Left forelimb (tissue), 1 donor: ENCODE measurements at regions not wholly inside any gene's neighbourhood (a gene's known extent, or its start where the extent isn't known, plus 50 kb on each side); places are given as distances from the start of the nearest gene placed in this dataset.

Source experiments
- DNase-seq: peaks from one replicate; pipeline ENCODE4 v3.0.0-alpha.2; 2018; ENCODE audit warnings: low spot score

DNA sequence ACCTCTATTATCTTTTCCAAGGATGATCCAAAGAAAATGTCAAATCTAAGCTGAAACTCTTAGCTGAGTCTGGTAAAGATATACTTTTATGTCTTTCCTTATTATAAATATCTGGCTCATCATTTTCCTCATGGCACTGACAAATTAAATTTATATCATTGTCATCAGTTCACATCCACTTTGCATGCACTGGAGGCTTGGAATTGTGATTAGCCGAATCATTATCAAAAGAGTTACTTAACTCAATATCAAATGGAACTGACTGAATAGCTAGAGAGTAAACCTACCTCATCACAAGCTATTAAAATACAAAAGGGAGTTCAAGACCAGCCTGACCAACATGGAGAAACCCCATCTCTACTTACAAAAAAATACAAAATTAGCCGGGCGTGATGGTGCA, 713.9 kb upstream of the MARCKS start:
- DNase-seq: no peak

DNA sequence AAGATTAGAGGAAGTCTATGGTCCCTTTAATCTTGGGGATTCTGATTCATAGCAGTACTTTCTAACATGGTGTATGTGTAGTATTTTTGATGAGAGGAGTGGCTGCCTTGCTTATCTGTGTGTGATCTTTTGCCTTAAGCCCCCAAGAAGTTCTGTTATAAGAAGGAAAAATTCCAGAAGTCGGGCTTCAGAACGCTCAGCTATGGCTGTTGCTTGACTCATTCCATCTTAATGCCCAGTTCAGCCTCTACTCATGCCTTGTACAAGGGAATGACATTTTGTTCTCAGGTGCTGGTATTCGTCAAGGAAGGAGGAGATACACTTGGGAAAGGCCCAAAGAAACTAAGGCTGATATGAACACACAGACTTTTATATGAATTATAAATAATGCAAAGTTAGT, 713.0 kb upstream of the MARCKS start:
- no peak for DNase-seq

DNA sequence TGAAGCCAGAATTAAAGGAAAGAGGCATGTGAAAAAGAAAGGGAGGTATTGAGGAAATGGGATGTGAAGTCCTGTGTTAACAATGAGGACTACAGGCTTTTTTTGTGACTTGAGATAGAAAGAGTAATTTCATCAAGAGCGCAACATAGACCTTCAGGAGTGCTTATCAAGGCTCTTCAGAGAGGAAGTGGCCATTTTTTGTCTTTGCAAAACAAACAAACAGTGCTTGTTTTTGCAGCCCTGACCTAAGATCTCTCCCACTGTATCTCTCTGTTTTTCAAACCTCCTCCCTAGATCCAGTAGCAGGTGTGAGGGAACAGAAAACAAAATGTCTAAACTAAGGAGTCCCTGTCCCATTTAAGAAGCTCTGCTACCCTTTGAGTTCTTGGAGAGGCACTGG, 710.3 kb upstream of the MARCKS start:
- DNase-seq: no peak

DNA sequence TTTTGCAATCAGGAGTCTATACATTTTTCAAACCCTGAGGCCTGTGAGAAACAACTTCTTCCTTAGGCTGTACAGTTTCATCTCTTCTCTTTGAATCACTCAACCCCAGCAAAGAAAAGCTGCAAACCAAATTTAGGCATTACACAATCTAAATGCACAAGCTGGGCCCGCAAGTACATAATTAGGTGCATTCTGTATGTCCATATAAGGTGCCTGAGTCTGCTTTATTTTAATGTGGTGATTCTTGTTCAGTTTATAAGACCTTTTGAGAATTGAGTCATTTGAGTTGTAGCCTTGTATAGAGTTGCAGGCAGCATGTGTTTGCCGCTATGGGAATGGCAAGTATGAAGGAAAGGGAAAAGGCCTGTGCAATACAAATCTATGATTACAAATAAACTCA, 709.6 kb upstream of the MARCKS start:
- DNase-seq: no peak

DNA sequence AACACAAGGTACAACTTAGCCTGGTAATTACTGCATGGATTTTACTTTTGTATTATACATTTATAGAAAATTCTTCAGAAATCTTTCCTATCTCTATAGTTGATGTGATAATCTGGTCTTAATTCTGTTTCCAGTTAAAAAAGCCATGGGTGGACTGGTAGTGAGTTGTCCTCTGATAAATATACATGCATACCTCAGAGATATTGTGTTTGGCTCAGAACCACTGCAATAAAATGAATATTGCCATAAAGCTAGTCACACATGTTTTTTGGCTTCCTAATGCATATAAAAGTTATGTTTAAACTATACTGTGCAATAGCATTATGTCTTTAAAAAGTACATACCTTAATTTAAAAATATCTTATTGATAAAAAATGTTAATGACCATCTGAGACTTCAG, 708.6 kb upstream of the MARCKS start:
- no peak for DNase-seq

DNA sequence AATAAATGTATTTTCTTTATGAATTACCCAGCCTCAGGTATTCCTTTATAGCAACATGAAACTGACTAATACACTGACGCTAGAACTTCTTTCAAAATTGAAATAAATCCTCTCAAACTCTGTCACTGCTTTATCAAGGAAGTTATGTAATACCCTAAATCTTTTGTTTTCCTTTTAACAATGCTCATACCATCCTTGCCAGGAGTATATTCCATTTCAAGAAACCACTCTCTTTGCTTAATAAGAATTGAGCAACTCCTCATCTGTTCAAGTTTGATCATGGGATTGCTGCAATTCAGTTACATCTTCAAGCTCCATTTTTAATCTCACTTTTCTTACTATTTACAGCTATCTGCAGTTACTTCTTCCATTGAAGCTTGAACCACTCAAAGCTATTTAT, 707.6 kb upstream of the MARCKS start:
- DNase-seq: no peak

DNA sequence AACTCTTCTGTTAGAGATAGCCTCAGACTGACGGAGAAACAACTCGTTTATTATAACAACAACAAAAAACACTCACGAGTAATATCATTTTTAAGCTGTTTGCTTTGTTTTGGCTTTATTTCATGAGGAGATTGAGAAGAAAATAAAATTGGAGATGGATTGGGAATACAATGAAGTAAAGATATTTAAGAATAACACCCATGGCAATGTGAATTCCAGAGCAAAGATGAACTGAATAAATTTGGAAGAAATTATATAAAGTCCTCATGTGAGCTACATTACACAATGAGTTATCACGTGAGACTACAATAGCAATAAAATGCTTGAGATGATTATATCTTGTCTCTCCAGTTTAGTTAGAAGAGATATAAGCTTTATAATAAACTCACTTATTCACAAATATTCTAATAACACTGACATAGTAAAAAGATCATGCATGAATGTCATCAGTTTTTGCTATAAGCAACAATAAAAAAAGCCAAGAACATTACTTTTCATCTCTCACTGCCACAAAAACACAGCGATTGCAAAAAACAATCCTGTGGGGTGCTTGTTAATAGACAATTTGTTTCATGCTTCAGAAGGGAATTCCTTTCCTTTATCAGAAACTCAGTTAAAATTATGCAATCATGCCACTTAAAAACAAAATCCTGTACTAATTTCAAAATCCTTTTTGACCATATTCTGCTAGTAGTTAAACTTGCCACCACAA, 696.7 kb upstream of the MARCKS start:
- no peak for DNase-seq

DNA sequence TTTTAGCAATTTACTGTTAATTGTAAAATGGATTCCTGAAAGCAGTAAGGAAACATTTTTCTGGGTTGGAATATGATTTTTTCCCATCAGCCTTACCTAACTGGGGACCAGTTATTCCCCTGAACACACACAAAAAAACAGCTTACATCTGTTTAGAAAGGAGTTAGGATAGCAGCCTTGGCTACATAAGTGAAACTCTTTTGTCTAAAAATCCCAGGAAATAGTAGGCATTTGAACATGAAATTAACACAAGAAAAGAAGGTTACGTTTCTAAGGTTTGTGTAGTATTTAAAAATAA, 696.2 kb upstream of the MARCKS start:
- no peak for DNase-seq

DNA sequence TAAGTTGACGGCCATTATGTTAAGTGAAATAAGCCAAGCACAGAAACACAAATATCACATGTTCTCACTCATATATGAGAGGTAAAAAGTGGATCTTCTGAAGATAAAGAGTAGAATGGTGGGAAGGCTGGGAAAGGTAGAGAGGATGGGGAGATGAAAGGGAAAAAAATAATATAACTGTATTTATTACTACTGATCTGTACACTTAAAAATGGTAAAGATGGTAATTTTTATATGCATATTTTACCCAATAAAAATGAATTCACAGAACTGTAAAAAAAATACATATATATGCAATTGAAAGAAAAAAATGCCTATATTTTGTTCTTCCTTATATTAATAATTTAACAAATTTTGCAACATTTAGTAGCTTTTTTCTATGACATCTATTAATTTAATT, 694.4 kb upstream of the MARCKS start:
- DNase-seq: no peak

DNA sequence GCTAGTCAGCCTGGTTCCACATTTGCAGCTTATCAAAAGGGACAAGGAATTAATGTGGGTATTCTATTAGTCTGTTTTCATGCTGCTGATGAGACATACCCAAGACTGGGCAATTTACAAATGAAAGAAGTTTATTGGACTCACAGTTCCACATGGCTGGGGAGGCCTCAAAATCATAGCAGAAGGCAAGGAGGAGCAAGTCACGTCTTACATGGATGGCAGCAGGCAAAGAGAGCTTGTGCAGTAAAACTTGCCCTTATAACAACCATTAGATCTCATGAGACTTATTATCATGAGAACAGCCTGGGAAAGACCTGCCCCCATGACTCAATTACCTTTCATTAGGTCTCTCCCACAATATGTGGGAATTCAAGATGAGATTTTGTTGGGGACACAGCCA, 689.1 kb upstream of the MARCKS start:
- no peak for DNase-seq

DNA sequence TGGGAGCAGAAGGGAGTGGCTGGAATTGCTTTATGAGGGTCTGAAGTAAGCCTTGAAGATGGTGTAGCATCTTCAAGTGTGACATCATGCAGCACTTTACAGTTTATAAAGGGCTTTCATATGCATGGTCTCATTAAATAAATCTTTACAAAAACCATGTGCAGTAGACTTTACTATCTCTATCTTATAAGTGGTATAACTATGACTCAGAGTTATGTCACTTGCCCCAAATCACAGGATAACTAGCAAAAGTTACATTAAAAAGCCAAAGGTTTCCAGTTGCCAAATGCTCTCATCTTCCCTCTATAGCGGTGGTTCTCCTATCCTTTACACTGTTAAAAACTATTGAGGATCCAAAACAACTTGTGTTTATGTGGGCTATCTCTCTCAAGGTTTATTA, 687.7 kb upstream of the MARCKS start:
- no peak for DNase-seq

DNA sequence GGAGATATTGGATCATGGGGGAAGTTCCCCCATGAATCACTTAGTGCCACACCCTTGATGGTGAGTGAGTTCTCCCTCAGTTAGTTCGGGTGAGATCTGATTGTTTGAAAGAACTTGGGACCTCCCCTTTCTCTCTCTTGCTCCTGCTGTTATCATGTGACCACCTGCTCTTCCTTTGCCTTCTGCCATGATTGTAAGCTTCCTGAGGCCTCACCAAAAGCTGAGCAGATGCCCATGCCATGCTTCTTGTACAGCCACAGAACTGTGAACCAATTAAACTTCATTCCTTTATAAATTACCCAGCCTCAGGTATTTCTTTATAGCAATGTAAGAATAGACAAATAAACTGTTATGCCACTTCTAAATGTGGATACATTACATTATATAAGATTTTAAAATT, 686.7 kb upstream of the MARCKS start:
- no peak for DNase-seq

DNA sequence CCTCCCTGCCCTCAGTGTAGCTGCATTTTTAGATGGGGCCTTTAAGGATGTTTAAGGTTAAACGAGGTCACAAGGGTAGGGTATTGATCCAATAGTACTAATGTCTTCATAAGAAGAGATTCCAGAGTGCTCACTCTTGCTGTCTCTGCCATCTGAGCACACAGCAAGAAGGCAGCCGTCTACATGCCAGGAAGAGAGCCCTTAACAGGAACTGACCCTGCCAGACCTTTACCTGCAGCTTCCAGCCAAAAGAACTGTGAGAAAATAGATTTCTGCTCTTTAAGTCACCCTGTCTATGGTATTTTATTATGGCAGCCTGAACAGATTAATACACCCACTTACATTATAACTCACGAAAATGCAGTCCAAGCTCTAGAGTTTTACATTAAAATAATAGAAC, 685.3 kb upstream of the MARCKS start:
- no peak for DNase-seq

DNA sequence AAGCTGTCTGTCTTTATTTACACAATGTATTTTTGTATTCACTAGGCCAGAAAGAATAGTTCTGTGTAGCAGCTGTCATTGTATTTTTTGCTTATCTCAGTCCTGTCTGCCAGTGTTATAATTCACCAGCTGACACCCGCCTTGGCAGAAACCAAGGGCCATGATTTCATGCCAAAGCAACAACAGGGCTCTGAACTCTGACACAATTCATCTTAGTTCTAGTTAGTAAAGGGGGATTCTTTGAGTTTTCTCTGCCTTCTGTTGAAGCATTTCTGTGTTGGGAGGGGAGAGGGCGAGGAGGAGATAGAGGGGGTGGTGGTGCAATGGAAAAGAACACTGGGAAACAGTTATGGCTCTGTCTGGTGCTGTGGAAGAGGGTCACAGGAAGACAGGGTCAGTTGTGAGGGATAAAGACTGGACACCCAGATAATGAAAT, 684.6 kb upstream of the MARCKS start:
- no peak for DNase-seq

DNA sequence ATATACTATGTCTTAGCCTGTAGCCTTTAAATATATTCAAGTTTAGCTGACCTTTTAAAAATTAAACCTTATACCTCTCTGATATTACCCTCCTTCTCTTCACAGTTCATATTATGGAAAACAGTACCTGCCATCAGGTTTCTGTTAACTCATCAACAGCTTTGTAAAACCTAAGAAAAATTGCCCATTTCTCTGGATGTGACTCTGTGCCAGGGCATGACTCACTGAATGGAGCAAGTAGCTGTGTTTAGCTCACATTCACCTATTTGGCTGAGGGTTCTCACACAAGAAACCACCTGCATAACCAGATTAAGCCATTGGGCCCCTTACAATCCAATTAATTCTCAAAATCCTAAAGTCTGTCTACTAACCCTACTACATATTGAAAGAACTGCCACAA, 678.8 kb upstream of the MARCKS start:
- no peak for DNase-seq

DNA sequence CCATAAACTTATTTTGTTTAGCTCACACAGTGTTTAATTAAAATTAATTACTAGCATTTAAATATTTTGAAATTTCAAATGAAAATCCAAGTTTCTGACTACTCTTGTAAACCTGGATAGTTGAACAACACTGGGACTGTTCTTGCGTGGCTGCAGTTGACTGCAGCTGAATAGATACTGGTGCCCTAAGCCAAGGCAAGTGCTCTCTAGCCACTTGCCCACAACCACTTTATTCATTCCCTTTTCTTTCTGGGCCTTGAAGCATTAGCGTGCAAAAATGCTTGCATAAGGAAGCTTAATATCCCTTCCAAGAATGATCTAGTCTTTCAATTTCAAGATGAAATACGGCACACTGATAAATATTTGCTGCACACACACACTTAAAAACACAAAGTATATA, 676.0 kb upstream of the MARCKS start:
- DNase-seq: no peak

DNA sequence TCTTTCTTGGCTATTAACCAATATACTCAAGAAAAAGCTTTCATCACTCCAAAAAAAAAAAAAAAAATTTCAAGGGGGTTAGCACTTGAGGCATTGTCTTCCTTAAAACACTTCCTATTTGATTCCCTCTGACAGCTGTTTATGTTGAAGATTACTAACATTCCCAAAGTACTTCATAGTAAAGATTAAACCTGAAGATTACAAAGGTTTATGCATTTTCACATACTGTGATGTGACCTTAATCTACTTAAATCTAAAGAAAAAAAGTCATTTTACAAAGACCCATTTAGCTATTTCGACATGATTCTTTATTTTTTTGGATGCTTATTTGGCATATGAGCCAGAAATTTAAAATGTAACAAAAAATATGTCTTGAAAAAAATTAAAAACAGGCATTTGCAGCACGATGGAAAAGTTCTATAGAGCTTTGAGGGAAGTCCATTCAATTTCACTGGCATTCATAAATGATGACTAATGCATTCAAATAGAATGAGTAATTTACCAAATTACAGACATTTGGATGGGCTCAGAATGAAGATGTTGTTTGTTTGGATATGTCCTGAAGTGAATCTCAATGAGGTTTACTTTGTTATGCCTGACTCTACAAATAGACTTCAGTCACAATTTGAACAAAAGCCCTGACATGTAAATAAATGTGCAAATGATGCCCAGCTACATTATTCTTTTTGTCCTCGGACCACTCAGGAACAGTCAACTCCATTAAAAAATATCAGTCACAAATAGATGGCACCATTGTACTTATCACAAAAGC, 674.6 kb upstream of the MARCKS start:
- DNase-seq: no peak

DNA sequence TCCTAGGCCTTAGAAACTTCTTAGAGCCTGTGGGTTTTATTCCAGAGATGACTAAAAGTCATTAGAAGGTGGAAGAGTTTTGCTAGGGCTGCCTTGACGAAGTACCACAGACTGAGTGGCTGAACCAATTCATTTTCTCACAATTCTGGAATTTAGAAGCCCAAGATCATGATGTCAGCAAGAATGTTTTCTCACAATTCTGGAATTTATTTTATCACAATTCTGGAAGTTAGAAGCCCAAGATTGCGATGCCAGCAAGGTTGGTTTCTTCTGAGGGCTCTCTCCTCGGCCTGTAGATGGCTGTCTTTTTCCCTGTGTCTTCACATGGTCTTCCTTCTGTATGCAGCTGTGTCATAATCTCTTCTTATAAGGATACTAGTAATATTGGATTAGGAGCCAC, 672.9 kb upstream of the MARCKS start:
- no peak for DNase-seq

DNA sequence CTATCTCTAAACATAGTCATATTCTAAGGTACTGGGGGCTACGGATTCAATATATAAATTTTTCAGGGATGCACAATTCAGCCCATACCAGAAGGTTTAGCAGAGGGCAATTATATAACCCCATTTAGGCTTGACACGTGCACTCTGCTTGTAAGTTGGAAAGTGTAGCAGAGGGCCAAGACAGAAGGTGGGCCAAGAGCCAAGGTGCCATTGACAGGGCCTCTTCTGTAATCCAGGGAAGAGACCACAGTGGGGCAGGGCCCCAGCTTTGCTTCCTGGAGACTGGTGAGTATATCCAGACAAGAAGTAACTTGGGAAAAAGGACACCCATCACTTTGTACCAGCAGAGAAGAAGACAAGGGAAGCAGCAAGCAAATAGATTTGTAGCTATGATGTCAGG, 672.4 kb upstream of the MARCKS start:
- DNase-seq: no peak

DNA sequence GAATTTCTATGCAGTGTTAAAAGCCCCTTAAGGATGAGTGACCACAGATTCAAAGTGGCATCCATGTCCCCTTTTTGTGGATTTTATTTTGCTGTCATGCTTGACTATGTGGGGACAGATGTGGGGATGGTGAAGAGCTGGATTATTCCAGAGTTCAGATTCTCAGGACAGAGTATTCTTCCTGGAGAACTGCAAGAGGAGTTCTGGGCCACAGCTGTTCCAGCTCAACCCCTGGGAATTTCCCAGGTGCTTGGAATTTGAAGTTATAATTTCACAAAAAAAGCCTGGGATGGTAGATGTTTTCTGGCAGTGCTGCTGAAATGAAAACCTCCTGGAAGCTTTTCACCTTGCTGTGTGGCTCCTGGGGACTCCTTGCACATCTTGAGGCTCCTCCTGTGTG, 671.8 kb upstream of the MARCKS start:
- DNase-seq: no peak

DNA sequence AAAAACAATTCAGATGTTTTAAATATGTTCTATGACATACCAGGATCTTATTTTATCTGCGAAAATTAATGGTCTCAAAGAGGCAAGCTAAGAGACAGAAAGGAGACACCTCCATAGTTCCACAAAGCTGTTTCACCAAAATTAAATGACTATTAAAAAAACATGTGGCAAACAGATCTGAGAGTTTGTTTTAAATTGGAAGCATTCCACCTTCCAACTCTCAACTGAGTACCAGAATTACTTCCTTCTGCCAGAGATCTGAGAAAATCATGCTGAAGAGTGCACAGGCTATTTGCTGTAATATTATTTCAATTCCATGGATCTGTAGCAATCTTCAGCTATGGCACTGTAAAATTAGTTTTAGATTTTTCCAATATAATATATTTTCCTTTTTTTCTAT, 669.5 kb upstream of the MARCKS start:
- no peak for DNase-seq

DNA sequence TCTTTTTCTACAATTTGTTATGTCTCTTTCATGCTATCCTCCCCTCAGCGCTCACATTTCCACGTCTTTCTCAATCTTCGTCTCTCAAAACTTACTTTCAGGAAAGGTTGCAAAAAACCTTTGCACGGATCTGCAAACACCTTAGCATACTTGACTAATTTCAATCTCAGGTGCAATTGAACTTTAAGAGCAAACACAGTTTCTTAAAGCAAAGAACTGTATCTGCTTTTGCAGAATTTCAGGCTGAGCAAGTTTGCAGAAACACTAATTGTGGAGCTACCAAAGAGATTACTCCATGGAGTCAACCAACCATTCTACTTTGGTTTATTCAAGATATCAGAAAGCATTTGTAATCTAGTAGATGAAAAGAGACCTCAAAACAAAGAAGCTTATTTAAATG, 668.2 kb upstream of the MARCKS start:
- no peak for DNase-seq

DNA sequence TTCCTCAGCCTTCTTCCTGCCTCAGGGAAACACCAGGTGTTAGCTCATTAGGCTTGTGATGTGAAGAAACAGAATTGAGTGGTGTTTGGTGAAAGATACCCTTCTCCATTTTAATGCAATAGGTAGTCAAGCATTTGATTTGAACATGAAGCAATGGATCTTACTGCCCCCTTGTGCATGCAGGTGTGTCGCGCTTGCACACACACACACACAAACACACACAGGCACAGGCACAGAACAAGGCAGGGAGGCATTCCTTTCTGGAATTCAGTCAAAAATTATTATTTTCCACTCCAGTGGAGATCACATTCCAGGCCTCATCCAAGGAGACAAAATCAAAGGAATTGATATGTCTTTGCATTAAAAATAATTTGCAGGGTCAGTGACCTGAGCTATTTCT, 667.0 kb upstream of the MARCKS start:
- no peak for DNase-seq

DNA sequence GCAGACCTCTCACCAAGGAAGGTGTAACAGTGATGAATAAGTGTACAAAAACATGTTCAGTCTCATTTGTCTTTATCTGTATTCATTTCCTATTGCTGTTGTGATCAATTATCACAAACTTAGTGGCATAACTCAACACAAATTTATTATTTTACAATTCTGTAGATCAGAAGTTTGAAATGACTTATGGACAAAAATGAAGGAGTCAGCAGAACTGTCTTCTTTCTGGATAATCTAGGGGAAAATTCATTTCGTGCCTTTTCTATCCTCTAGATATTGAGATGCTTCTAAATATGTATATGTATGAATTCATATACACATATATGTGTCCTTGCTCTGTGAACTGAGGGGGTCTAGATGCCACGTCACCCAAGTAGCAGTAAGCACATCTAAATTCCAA, 663.1 kb upstream of the MARCKS start:
- no peak for DNase-seq
